Midbrain (tissue), 1 donor: ENCODE measurements at regions not wholly inside any gene's neighbourhood (a gene's known extent, or its start where the extent isn't known, plus 50 kb on each side); places are given as distances from the start of the nearest gene placed in this dataset.
"Not testable (repeated sequence)": the region's sequence is repeated elsewhere in the genome, so short reads cannot be mapped to it uniquely, and the experiment has no call there.

Source experiments
- DNase-seq: peaks from one replicate; lab custom pipeline; 2025; lab: John Stamatoyannopoulos, UW

GRCh38 chr22:26972915-26973314 lies 315.5 kb downstream of the MIAT start:
- DNase-seq, result not testable (repeated sequence)

- no peak for DNase-seq
Measured at GRCh38 chr22:26974034-26974433, 316.6 kb downstream of the MIAT start.

- no peak for DNase-seq
Measured at GRCh38 chr22:26974914-26975803, 317.8 kb downstream of the MIAT start.

GRCh38 chr22:26975865-26976264 lies 318.5 kb downstream of the MIAT start:
- DNase-seq, result no peak

GRCh38 chr22:26977741-26978376 lies 320.5 kb downstream of the MIAT start:
- DNase-seq, result no peak

GRCh38 chr22:26979294-26979693 lies 321.9 kb downstream of the MIAT start:
- DNase-seq, result no peak

GRCh38 chr22:26981111-26981510 lies 323.7 kb downstream of the MIAT start:
- DNase-seq, result no peak

GRCh38 chr22:26981541-26981940 lies 324.2 kb downstream of the MIAT start:
- DNase-seq, result no peak

- DNase-seq, result no peak
Measured at GRCh38 chr22:26983311-26983710, 325.9 kb downstream of the MIAT start.

- DNase-seq, result no peak
Measured at GRCh38 chr22:26985206-26985605, 327.8 kb downstream of the MIAT start.

GRCh38 chr22:26985931-26986782 lies 328.8 kb downstream of the MIAT start:
- DNase-seq, result no peak

- DNase-seq, result no peak
Measured at GRCh38 chr22:26986884-26987283, 329.5 kb downstream of the MIAT start.

GRCh38 chr22:26990503-26991189 lies 333.3 kb downstream of the MIAT start:
- DNase-seq, result no peak

- DNase-seq, result no peak
Measured at GRCh38 chr22:26992556-26992955, 335.2 kb downstream of the MIAT start.

GRCh38 chr22:26993886-26994285 lies 336.5 kb downstream of the MIAT start:
- no peak for DNase-seq

GRCh38 chr22:26994801-26995200 lies 337.4 kb downstream of the MIAT start:
- no peak for DNase-seq

GRCh38 chr22:26995235-26995634 lies 337.8 kb downstream of the MIAT start:
- DNase-seq, result no peak

- DNase-seq, result no peak
Measured at GRCh38 chr22:26996154-26996553, 338.8 kb downstream of the MIAT start.

GRCh38 chr22:26998129-26998528 lies 340.7 kb downstream of the MIAT start:
- no peak for DNase-seq

GRCh38 chr22:26998716-26999115 lies 341.3 kb downstream of the MIAT start:
- no peak for DNase-seq

- no peak for DNase-seq
Measured at GRCh38 chr22:27003297-27003696, 345.9 kb downstream of the MIAT start.

- DNase-seq, result no peak
Measured at GRCh38 chr22:27004434-27004833, 347.0 kb downstream of the MIAT start.
